Activated naive CD4-positive, alpha-beta T cell treated with anti-CD3 and anti-CD28 coated beads for 36 hours (primary cell): ENCODE measurements at regions not wholly inside any gene's neighbourhood (a gene's known extent, or its start where the extent isn't known, plus 50 kb on each side); places are given as distances from the start of the nearest gene placed in this dataset.
"Not testable (repeated sequence)": the region's sequence is repeated elsewhere in the genome, so short reads cannot be mapped to it uniquely, and the experiment has no call there.

ENCODE experiments used
- CTCF ChIA-PET: fragments of 350-600 bp; sonication (Branson Sonifier 250); formaldehyde crosslinking; loops from one replicate; lab custom pipeline; 2021; ENCODE audit warnings: antibody characterized with exemption; lab: Charles Lee
- DNase-seq: peaks from one replicate; pipeline ENCODE4 v3.0.0-alpha.2; 2020
- H3K27ac Mint-ChIP-seq: one replicate; pipeline ENCODE4 v1.8.0; 2021; ENCODE audit warnings: mild to moderate bottlenecking, mixed read lengths
- H3K27me3 Mint-ChIP-seq: one replicate; pipeline ENCODE4 v1.8.0; 2021; ENCODE audit warnings: low read depth, mixed read lengths
- H3K36me3 Mint-ChIP-seq: one replicate; pipeline ENCODE4 v1.8.0; 2021; ENCODE audit warnings: low read depth, mixed read lengths
- H3K4me1 Mint-ChIP-seq: one replicate; pipeline ENCODE4 v1.8.0; 2021; ENCODE audit warnings: low read depth, mixed read lengths
- H3K4me3 Mint-ChIP-seq: one replicate; pipeline ENCODE4 v1.8.0; 2021; ENCODE audit warnings: mild to moderate bottlenecking, moderate library complexity, mixed read lengths
- H3K9me3 Mint-ChIP-seq: one replicate; pipeline ENCODE4 v1.8.0; 2021; ENCODE audit warnings: mixed read lengths
- intact Hi-C: fragments of 100-400 bp; cut with micrococcal nuclease; formaldehyde crosslinking; loops from one replicate; pipeline ENCODE4 v1.15.1; 2023

DNA sequence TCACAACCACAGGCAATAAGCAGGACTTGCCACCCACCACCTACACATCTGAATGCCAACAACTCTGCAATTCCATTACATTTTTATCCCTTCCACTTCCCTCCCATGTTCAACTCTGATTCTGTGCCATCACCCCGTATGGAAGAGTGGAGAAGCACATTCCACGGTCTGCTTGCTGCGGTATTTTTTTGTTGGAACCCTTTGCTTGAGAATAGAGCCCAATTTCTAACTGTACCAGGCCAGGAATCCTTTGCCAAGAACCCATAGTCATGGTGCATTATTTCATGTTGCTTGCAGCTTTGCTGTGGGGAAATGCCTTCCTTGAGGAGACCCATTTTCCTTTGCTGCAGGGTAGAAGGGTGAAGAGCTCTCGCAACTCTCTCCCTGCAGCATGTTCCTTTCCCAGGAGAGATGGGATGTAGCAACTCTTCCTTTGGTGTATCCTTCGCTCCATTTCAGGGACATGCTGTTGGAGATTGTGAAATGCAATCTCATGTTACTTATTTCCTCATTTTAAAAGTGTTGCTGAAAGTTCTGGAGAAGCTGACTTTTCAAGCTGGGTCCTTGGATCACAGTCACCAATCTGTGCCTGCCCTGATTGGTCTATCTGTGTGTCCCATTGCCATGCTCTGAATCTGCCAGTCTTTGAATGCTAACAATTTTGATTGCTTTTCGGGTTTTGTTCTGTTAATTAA lies 69.8 kb upstream of the STARD13 start:
- peaks cover 2% of the 10 kb centered on the region for H3K4me1 Mint-ChIP-seq
- CTCF ChIA-PET = no interaction called here
- no peak overlapping the region for H3K4me3 Mint-ChIP-seq
- DNase-seq = no peak
- intact Hi-C loops = loop anchor here (10.0 kb wide), 1 partner anchor 139 kb away; no protein-coding TSS in a partner anchor
- peaks cover 48% of the 10 kb centered on the region for H3K27me3 Mint-ChIP-seq
- H3K27ac Mint-ChIP-seq = no peak overlapping the region
- H3K9me3 Mint-ChIP-seq = no peaks in the 10 kb centered on the region
- no peaks in the 10 kb centered on the region for H3K36me3 Mint-ChIP-seq

DNA sequence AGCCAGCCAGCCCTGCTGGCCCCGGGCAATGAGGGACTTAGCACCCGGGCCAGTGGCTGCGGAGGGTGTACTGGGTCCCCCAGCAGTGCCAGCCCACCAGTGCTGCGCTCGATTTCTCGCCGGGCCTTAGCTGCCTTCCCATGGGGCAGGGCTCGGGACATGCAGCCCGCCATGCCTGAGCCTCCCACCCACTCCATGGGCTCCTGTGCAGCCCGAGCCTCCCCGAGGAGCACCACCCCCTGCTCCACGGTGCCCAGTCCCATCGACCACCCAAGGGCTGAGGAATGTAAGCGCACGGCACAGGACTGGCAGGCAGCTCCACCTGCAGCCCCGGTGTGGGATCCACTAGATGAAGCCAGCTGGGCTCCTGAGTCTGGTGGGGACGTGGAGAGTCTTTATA lies 72.5 kb upstream of the STARD13 start:
- H3K27ac Mint-ChIP-seq, H3K36me3 Mint-ChIP-seq, H3K4me1 Mint-ChIP-seq, DNase-seq, CTCF ChIA-PET, H3K4me3 Mint-ChIP-seq, H3K9me3 Mint-ChIP-seq: not testable (repeated sequence)
- H3K27me3 Mint-ChIP-seq = peaks cover 33% of the 10 kb centered on the region
- intact Hi-C loops = loop anchor here (10.0 kb wide), 1 partner anchor 137 kb away; no protein-coding TSS in a partner anchor

DNA sequence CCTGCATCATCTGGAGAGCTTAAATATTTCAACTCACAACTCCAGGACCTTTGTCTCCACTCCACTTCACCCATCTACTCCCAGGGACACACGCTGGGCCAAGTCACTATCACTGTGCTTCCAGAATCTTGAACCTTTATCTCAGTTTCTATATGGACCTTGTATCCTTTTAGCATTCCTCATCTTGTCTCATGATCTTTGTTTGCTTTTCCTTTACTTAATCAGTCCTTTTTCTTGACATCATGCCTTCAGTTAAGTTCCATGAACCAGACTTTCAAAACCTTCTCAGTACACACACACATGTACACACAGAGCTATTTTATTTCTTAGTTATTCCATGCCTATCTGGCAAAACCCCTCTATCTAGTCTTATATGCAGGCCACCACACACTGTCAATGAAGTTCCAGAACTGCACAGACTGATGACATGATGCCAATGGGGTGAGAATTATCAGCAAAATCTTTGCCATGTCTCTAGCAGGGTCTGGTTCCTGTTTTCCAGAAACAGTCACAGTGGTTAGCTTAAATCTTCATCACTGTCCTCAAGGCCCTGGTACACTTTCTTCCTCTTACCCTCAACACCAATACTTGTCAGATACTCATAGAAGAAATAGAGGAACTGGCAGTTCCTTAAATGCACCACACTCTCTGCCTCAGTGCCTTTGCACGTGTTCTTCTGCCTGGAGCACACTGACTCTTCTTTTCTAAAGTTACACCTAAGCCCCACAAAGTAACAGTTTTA lies 77.6 kb upstream of the STARD13 start:
- Mint-ChIP-seq H3K9me3 (no peaks in the 10 kb centered on the region), H3K27ac (no peak overlapping the region), H3K27me3 (peaks cover 4% of the 10 kb centered on the region), H3K36me3 (no peaks in the 10 kb centered on the region), H3K4me1 (peaks cover 5% of the 10 kb centered on the region), H3K4me3 (no peak overlapping the region)
- CTCF ChIA-PET = interaction anchor here (0.6 to 1.7 kb wide), 2 partner anchors 20 to 129 kb away, joined by 3 to 4 read pairs; no protein-coding TSS in a partner anchor
- no peak for DNase-seq
- intact Hi-C loops = no loop called here

DNA sequence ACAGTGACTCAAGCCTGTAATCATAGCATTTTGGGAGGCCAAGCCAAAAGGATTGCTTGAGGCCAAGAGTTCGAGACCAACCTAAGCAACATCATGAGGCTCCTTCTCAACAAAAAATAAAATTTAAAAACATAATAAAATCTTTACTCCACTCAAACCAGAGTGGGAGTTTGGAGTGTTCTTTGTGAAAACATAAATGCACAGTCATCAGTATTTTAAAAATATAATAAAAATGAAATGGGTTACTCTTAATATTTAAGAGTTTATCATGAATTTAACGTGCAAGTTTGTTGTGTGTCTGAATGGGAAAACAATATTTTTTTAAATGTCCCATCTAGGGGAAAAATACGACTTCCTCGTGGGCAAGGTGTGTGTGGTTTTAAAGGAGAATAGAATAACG lies 78.6 kb upstream of the STARD13 start:
- no peak overlapping the region for H3K27ac Mint-ChIP-seq
- H3K9me3 Mint-ChIP-seq = no peaks in the 10 kb centered on the region
- intact Hi-C loops = no loop called here
- H3K27me3 Mint-ChIP-seq = peaks cover 3% of the 10 kb centered on the region
- H3K4me1 Mint-ChIP-seq = peaks cover 7% of the 10 kb centered on the region
- H3K36me3 Mint-ChIP-seq = no peaks in the 10 kb centered on the region
- H3K4me3 Mint-ChIP-seq = no peak overlapping the region
- CTCF ChIA-PET = interaction anchor here (0.6 to 1.7 kb wide), 2 partner anchors 19 to 130 kb away, joined by 3 to 4 read pairs; no protein-coding TSS in a partner anchor
- no peak for DNase-seq

DNA sequence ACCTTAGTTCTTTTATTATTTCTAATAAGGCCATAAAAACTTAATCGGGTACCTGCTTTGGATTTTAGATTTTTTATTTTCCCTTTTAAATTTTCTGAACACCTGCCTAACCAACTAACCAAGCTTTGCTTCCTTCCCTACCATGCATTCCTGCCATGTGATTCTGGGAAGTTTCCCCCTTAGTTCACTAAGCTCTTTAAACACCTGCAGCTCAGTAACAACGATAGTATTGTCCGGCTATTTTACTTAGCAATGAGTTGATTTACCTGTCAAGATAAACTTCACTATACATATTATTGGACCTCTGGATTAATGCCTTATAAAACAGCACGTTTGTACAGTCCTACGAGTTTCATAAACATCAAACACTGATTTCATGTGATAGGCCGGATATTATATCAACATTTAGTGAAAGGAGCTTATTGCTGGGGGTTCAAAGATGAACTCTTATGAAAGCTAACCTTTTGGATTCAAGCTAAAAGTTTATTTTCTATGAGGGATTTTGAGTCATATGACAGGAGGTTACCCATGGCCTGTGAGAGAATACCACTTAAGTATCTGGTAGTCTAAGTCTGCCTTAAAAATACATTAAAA lies 81.0 kb upstream of the STARD13 start:
- H3K36me3 Mint-ChIP-seq = no peaks in the 10 kb centered on the region
- H3K4me1 Mint-ChIP-seq = peaks cover 7% of the 10 kb centered on the region
- CTCF ChIA-PET = no interaction called here
- H3K27me3 Mint-ChIP-seq = peaks cover 2% of the 10 kb centered on the region
- H3K27ac Mint-ChIP-seq = no peak overlapping the region
- H3K9me3 Mint-ChIP-seq = no peaks in the 10 kb centered on the region
- intact Hi-C loops = no loop called here
- DNase-seq = no peak
- H3K4me3 Mint-ChIP-seq = no peak overlapping the region

DNA sequence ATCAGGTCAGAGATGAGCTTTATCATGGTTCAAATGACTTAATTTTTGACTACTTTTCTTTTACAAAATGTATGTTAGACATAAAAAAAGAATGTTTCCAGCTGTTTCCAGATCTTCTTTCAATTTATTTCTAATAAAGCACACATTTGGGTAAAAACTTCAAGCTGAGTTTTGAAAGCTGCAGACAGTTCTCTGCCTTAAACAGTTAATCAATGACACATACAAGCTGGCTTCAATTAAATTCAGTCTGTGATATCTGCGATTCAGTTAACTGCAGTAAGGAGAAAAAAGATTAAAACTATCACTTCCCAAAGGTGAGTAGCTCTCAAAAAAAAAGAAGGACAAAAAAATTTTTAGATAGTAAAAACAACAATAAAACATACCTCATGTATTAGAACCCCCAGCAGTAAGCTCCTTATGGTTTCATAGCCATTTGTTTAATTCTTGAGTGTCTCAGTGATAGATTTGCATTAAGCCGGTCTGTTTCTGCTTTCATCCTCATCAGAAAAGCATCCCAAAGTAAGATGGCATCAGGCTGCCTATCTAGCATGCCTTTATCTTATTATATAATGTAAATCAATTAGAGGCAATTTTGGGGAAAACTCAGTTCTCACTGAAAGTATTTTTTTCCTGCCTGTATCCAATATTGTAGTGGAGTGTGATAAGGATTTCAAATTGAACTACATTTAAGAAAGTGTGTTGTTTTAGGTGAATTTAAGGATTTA lies 81.8 kb upstream of the STARD13 start:
- H3K27ac Mint-ChIP-seq = no peak overlapping the region
- H3K4me1 Mint-ChIP-seq = peaks cover 7% of the 10 kb centered on the region
- no peaks in the 10 kb centered on the region for H3K36me3 Mint-ChIP-seq
- peaks cover 2% of the 10 kb centered on the region for H3K27me3 Mint-ChIP-seq
- H3K4me3 Mint-ChIP-seq = no peak overlapping the region
- H3K9me3 Mint-ChIP-seq = no peaks in the 10 kb centered on the region
- CTCF ChIA-PET = no interaction called here
- DNase-seq = no peak
- intact Hi-C loops = no loop called here

DNA sequence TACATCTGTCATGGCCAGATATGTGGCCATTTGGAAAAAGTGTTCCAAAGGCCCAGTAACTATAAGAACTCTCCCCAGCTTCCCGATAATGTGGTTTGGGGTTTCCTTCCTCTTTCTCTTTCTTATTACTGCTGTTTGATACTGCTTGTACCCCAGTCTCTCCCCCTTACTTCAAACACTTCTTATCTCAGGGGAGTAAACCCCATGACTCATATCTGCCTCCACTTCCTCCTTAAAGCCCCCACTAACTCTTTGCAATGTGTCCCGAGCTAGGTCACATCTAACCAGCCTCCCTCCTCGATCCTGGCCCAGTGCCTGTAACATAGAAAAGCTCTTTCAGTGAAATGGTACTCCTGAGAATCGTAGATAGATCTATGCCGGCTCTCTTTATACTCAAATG lies 82.4 kb upstream of the STARD13 start:
- H3K36me3 Mint-ChIP-seq = no peaks in the 10 kb centered on the region
- no peaks in the 10 kb centered on the region for H3K9me3 Mint-ChIP-seq
- intact Hi-C loops = no loop called here
- no peak overlapping the region for H3K4me3 Mint-ChIP-seq
- CTCF ChIA-PET = no interaction called here
- no peak for DNase-seq
- H3K27me3 Mint-ChIP-seq = peaks cover 2% of the 10 kb centered on the region
- H3K27ac Mint-ChIP-seq = no peak overlapping the region
- H3K4me1 Mint-ChIP-seq = peaks cover 7% of the 10 kb centered on the region

DNA sequence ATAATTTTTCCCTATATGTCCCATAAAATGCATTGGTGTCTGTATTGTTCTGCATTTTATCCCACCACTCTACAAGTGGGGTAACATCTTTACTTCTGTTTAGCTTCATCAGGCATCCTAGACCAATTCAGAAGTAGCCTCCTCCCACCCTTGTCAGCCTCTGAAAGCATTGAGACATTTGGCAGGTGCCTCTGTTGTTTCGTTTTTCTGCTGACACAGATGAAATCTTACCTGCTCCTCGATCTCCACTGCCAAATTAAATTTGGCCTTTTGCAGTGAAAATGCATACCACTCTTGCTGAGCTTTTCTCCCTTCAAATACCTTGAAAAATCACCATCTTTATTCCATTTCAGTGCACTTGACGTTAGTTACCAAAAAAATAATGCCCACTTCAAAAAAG lies 83.5 kb upstream of the STARD13 start:
- intact Hi-C loops = no loop called here
- H3K36me3 Mint-ChIP-seq = no peaks in the 10 kb centered on the region
- CTCF ChIA-PET = interaction anchor here (0.7 kb wide), 1 partner anchor 350 kb away, joined by 3 read pairs; no protein-coding TSS in a partner anchor
- no peak overlapping the region for H3K4me3 Mint-ChIP-seq
- peaks cover 2% of the 10 kb centered on the region for H3K27me3 Mint-ChIP-seq
- no peak overlapping the region for H3K27ac Mint-ChIP-seq
- DNase-seq = no peak
- H3K4me1 Mint-ChIP-seq = peaks cover 7% of the 10 kb centered on the region
- no peaks in the 10 kb centered on the region for H3K9me3 Mint-ChIP-seq

DNA sequence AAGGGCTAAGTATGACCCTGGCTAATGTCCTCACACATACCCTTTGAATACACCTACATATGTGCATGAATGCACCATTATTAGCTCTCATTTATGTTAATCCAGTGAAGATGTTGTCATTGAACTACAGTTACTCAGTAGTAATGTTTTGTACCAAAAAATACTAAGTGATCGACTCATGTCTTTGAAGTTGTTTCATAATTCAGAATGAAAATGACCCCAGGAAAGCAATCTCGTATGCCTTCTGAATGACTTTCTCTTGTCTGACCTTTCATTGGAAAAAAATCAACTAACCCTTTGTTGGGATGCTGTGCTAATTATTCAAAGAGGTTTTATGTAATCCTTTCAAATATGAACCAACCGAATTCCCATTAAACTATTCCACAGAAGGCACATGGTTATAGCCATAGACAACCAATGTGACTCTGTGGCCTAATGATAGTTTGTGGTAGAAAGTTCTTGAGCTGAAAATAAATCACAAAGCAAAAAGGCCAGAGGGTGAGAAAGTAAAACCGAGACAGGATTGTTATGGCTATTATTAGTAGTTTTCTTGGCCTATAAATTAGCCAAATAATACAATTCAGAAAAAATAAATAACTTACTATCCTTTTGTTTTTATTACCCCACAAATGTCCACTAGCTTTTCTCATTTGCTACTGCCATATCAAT lies 86.8 kb upstream of the STARD13 start:
- H3K4me3 Mint-ChIP-seq = no peak overlapping the region
- DNase-seq = no peak
- H3K9me3 Mint-ChIP-seq = no peaks in the 10 kb centered on the region
- no peaks in the 10 kb centered on the region for H3K36me3 Mint-ChIP-seq
- peaks cover 7% of the 10 kb centered on the region for H3K4me1 Mint-ChIP-seq
- no peak overlapping the region for H3K27ac Mint-ChIP-seq
- H3K27me3 Mint-ChIP-seq = peaks cover 2% of the 10 kb centered on the region
- intact Hi-C loops = no loop called here
- CTCF ChIA-PET = no interaction called here

DNA sequence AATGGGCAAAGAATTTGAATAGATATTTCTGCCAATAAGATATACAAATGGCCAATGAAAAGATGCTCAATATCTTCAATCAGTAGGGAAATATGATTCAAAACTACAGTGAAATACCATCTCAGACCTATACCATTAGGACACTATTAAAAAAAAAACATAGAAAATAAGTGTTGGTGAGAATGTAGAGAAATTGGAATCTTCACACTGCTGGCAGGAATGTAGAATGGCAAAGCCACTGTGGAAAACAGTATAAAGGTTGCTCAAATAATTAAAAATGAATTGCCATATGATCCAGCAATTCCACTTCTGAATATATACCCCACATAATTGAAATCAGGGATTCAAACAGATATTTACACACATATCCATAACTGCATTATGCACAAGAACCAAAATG lies 88.1 kb upstream of the STARD13 start:
- Mint-ChIP-seq H3K36me3 (no peaks in the 10 kb centered on the region), H3K27me3 (no peaks in the 10 kb centered on the region), H3K4me1 (no peaks in the 10 kb centered on the region), H3K4me3 (no peak overlapping the region), H3K9me3 (no peaks in the 10 kb centered on the region), H3K27ac (no peak overlapping the region)
- CTCF ChIA-PET = no interaction called here
- DNase-seq = no peak
- intact Hi-C loops = no loop called here

DNA sequence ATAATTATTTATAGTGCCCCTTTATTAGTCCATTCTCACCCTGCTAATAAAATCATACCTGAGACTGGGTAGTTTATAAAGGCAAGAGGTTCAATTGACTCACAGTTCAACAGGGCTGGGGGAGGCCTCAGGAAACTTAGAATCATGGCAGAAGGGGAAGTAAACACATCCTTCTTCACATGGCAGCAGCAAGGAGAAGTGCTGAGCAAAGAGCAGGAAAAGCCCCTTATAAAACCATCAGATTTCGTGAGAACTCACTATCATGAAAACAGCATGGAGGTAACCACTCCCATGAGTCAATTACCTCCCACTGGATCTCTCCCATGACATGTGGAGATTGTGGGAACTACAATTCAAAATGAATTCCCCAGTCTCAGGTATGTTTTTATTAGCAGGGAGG lies 89.9 kb upstream of the STARD13 start:
- H3K27me3 Mint-ChIP-seq = no peaks in the 10 kb centered on the region
- no peaks in the 10 kb centered on the region for H3K36me3 Mint-ChIP-seq
- no peak overlapping the region for H3K27ac Mint-ChIP-seq
- no peak for DNase-seq
- CTCF ChIA-PET = no interaction called here
- H3K4me1 Mint-ChIP-seq = no peaks in the 10 kb centered on the region
- H3K9me3 Mint-ChIP-seq = no peaks in the 10 kb centered on the region
- intact Hi-C loops = no loop called here
- H3K4me3 Mint-ChIP-seq = no peak overlapping the region

DNA sequence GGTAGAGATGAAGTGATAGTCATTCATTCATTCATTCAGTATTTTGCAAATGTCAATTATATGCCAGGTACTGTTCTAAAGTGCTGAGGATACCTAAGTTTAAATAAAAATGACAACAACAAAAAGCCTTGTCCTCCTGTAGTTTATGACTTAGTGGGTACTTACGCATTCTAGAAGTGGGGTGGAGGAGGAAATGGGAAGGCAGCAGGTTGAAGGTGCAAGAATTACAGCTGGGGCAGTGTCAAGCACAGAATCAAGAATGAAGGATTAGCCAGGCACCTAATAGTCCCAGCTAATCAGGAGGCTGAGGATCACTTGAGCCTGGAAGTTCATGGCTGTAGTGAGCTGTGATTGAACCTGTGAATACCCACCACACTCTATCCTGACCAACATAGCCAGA lies 90.7 kb upstream of the STARD13 start:
- intact Hi-C loops = no loop called here
- H3K27ac Mint-ChIP-seq = no peak overlapping the region
- no peaks in the 10 kb centered on the region for H3K4me1 Mint-ChIP-seq
- CTCF ChIA-PET = no interaction called here
- DNase-seq = no peak
- no peaks in the 10 kb centered on the region for H3K9me3 Mint-ChIP-seq
- H3K36me3 Mint-ChIP-seq = no peaks in the 10 kb centered on the region
- H3K4me3 Mint-ChIP-seq = no peak overlapping the region
- H3K27me3 Mint-ChIP-seq = no peaks in the 10 kb centered on the region
